Neural cell (in vitro differentiated cells): ENCODE measurements at regions not wholly inside any gene's neighbourhood (a gene's known extent, or its start where the extent isn't known, plus 50 kb on each side); places are given as distances from the start of the nearest gene placed in this dataset.

Source experiments
- H2AFZ ChIP-seq: fragments of 200-600, 300-800 bp; sonication (generic), shearing (Covaris generic); 2 replicates; pipeline ENCODE4 v1.6.0; 2014; ENCODE audit warnings: low read depth, mild to moderate bottlenecking, antibody characterized with exemption, low read length, moderate library complexity
- H3F3A ChIP-seq: fragments of 200-600 bp; shearing (Covaris generic); 2 replicates; pipeline ENCODE4 v1.6.1; 2016; ENCODE audit warnings: mild to moderate bottlenecking, moderate library complexity, mixed read lengths, antibody characterized with exemption, low read length; ENCODE audit not compliant: insufficient read depth, poor library complexity, severe bottlenecking
- H3K27ac ChIP-seq: fragments of 200-600, 300-800 bp; sonication (generic), shearing (Covaris generic); 2 replicates; pipeline ENCODE4 v1.5.1; 2014; ENCODE audit warnings: mild to moderate bottlenecking, low read length, moderate library complexity
- H3K27me3 ChIP-seq: fragments of 300-800, 200-600 bp; sonication (generic), shearing (Covaris generic); 2 replicates; pipeline ENCODE4 v1.6.0; 2014; ENCODE audit warnings: mild to moderate bottlenecking, low read depth, low read length, moderate library complexity; ENCODE audit not compliant: insufficient read depth
- H3K36me3 ChIP-seq: fragments of 300-800, 200-600 bp; sonication (generic), shearing (Covaris generic); 2 replicates; pipeline ENCODE4 v1.5.1; 2014; ENCODE audit warnings: mild to moderate bottlenecking, antibody characterized with exemption, low read length, moderate library complexity; ENCODE audit not compliant: insufficient read depth
- H3K4me2 ChIP-seq: fragments of 300-800, 200-600 bp; sonication (generic), shearing (Covaris generic); 2 replicates; pipeline ENCODE4 v1.6.0; 2014; ENCODE audit warnings: mild to moderate bottlenecking, low read length
- H3K4me3 ChIP-seq: fragments of 300-800, 200-600 bp; sonication (generic), shearing (Covaris generic); 2 replicates; pipeline ENCODE4 v1.5.1; 2014; ENCODE audit warnings: mild to moderate bottlenecking, low read length, moderate library complexity
- H3K79me2 ChIP-seq: fragments of 200-600 bp; shearing (Covaris generic); replicated peaks from 2 replicates; pipeline ENCODE4 v1.6.0; 2014; ENCODE audit warnings: mild to moderate bottlenecking, low read length, moderate library complexity; ENCODE audit not compliant: insufficient read depth
- H3K9ac ChIP-seq: fragments of 300-800, 200-600 bp; sonication (generic), shearing (Covaris generic); 2 replicates; pipeline ENCODE4 v1.6.1; 2016; ENCODE audit warnings: mild to moderate bottlenecking, low read length, mixed read lengths
- H3K9me2 ChIP-seq: fragments of 200-600 bp; shearing (Covaris generic); 2 replicates; pipeline ENCODE4 v1.6.1; 2016; ENCODE audit warnings: mild to moderate bottlenecking, low read length, mixed read lengths; ENCODE audit not compliant: insufficient read depth
- H3K9me3 ChIP-seq: fragments of 200-600, 300-800 bp; sonication (generic), shearing (Covaris generic); 2 replicates; pipeline ENCODE4 v1.6.1; 2016; ENCODE audit warnings: mild to moderate bottlenecking, mixed run types, low read length, moderate library complexity, mixed read lengths
- H4K20me1 ChIP-seq: fragments of 200-600 bp; shearing (Covaris generic); 2 replicates; pipeline ENCODE4 v1.6.1; 2016; ENCODE audit warnings: mild to moderate bottlenecking, mixed run types; ENCODE audit not compliant: insufficient read depth
- CTCF ChIP-seq: fragments of 450-650 bp; IDR thresholded peaks from 2 replicates; pipeline ENCODE4 v1.5.1; 2014; ENCODE audit warnings: antibody characterized with exemption, mild to moderate bottlenecking, moderate library complexity; ENCODE audit not compliant: poor library complexity, severe bottlenecking
- EP300 ChIP-seq: fragments of 450-650 bp; conservative IDR thresholded peaks from 2 replicates; pipeline ENCODE4 v1.6.1; 2014; ENCODE audit warnings: antibody characterized with exemption, mild to moderate bottlenecking, moderate library complexity; ENCODE audit not compliant: poor library complexity, severe bottlenecking
- EZH2 ChIP-seq: fragments of 200-600, 300-800 bp; shearing (Covaris generic), sonication (generic); IDR thresholded peaks from 2 replicates; pipeline ENCODE4 v1.6.1; 2014; ENCODE audit warnings: antibody characterized with exemption, low read length, borderline replicate concordance, mild to moderate bottlenecking; ENCODE audit not compliant: insufficient read depth, poor library complexity, severe bottlenecking
- MXI1 ChIP-seq: fragments of 450-650 bp; conservative IDR thresholded peaks from 2 replicates; pipeline ENCODE4 v1.6.1; 2014; ENCODE audit warnings: antibody characterized with exemption, mild to moderate bottlenecking; ENCODE audit not compliant: poor library complexity, severe bottlenecking
- POLR2AphosphoS5 ChIP-seq: IDR thresholded peaks from 2 replicates; pipeline ENCODE4 v1.6.1; 2012
- RAD21 ChIP-seq: fragments of 450-650 bp; conservative IDR thresholded peaks from 2 replicates; pipeline ENCODE4 v1.6.1; 2014; ENCODE audit warnings: antibody characterized with exemption, mild to moderate bottlenecking, moderate library complexity
- REST ChIP-seq: IDR thresholded peaks from 2 replicates; pipeline ENCODE4 v1.6.1; 2012; ENCODE audit warnings: borderline replicate concordance
- SMC3 ChIP-seq: fragments of 450-650 bp; conservative IDR thresholded peaks from 2 replicates; pipeline ENCODE4 v1.6.1; 2014; ENCODE audit warnings: antibody characterized with exemption, mild to moderate bottlenecking, moderate library complexity; ENCODE audit not compliant: poor library complexity
- TAF1 ChIP-seq: IDR thresholded peaks from 2 replicates; pipeline ENCODE4 v1.6.1; 2012; ENCODE audit warnings: low read depth

GRCh38 chr1:70809069-70809468 is 238.5 kb downstream of the PTGER3 start:
- Histone ChIP-seq H3K4me3 (no peak overlapping the region), H3K9me2 (no peaks in the 10 kb centered on the region), H3K9me3 (no peaks in the 10 kb centered on the region), H3K27me3 (no peaks in the 10 kb centered on the region), H3K4me2 (no peak overlapping the region), H3F3A (no peaks in the 10 kb centered on the region), H2AFZ (no peak overlapping the region), H3K9ac (no peak overlapping the region), H3K27ac (no peak overlapping the region), H4K20me1 (no peaks in the 10 kb centered on the region), H3K79me2 (no peaks in the 10 kb centered on the region), H3K36me3 (no peaks in the 10 kb centered on the region)
- TF ChIP-seq SMC3, result no peak
- no peak for TF ChIP-seq CTCF
- TF ChIP-seq REST, result no peak
- no peak for TF ChIP-seq TAF1
- TF ChIP-seq EP300, result no peak
- TF ChIP-seq POLR2AphosphoS5, result no peak
- no peak for TF ChIP-seq RAD21
- no peak for TF ChIP-seq MXI1
- no peak for TF ChIP-seq EZH2

GRCh38 chr1:70811815-70812214 is 235.8 kb downstream of the PTGER3 start:
- no peak overlapping the region for H3K27ac ChIP-seq
- no peak overlapping the region for H3K9ac ChIP-seq
- no peaks in the 10 kb centered on the region for H3F3A ChIP-seq
- H3K9me2 ChIP-seq, result no peaks in the 10 kb centered on the region
- no peak overlapping the region for H3K4me3 ChIP-seq
- no peak overlapping the region for H3K4me2 ChIP-seq
- TF ChIP-seq REST (no peak), POLR2AphosphoS5 (peak; percentile 69), TAF1 (no peak), EZH2 (no peak), MXI1 (no peak), SMC3 (no peak), CTCF (no peak), EP300 (peak; percentile 90)
- no peaks in the 10 kb centered on the region for H3K9me3 ChIP-seq
- no peaks in the 10 kb centered on the region for H4K20me1 ChIP-seq
- no peaks in the 10 kb centered on the region for H3K36me3 ChIP-seq
- no peaks in the 10 kb centered on the region for H3K79me2 ChIP-seq
- no peaks in the 10 kb centered on the region for H3K27me3 ChIP-seq
- no peak overlapping the region for H2AFZ ChIP-seq
